HuH-7 (cell line): ENCODE measurements at regions not wholly inside any gene's neighbourhood (a gene's known extent, or its start where the extent isn't known, plus 50 kb on each side); places are given as distances from the start of the nearest gene placed in this dataset.
A peak's percentile ranks its signal among the peaks of the same experiment; 100 is the strongest.

ENCODE experiments used
- DNase-seq: peaks from one replicate; pipeline ENCODE4 v3.0.0; 2011; ENCODE audit warnings: low spot score

- no peak for DNase-seq
Measured at GRCh38 chr14:73800970-73801515, 50.6 kb upstream of the PTGR2 start.

GRCh38 chr14:73797543-73798265 lies 53.9 kb upstream of the PTGR2 start:
- DNase-seq, result no peak

- no peak for DNase-seq
Measured at GRCh38 chr14:73796893-73797542, 54.6 kb upstream of the PTGR2 start.

GRCh38 chr14:73796415-73796814 lies 55.2 kb upstream of the PTGR2 start:
- no peak for DNase-seq

GRCh38 chr14:73795974-73796373 lies 55.7 kb upstream of the PTGR2 start:
- DNase-seq, result peak; percentile 61

GRCh38 chr14:73795466-73795865 lies 56.2 kb upstream of the PTGR2 start:
- no peak for DNase-seq

- no peak for DNase-seq
Measured at GRCh38 chr14:73794146-73794545, 57.5 kb upstream of the PTGR2 start.

GRCh38 chr14:73792481-73792880 lies 59.1 kb upstream of the PTGR2 start:
- DNase-seq, result no peak

- DNase-seq, result no peak
Measured at GRCh38 chr14:73789989-73790581, 61.5 kb upstream of the PTGR2 start.

- no peak for DNase-seq
Measured at GRCh38 chr14:73788701-73789551, 62.7 kb upstream of the PTGR2 start.

- no peak for DNase-seq
Measured at GRCh38 chr14:73788317-73788598, 63.4 kb upstream of the PTGR2 start.

GRCh38 chr14:73787486-73788316 lies 63.9 kb upstream of the PTGR2 start:
- DNase-seq, result no peak

GRCh38 chr14:73786636-73787485 lies 64.8 kb upstream of the PTGR2 start:
- no peak for DNase-seq

GRCh38 chr14:73785834-73786635 lies 65.6 kb upstream of the PTGR2 start:
- peak; percentile 79 for DNase-seq

- DNase-seq, result no peak
Measured at GRCh38 chr14:73785336-73785833, 66.2 kb upstream of the PTGR2 start.

- DNase-seq, result no peak
Measured at GRCh38 chr14:73784988-73785313, 66.7 kb upstream of the PTGR2 start.

- no peak for DNase-seq
Measured at GRCh38 chr14:73784181-73784987, 67.2 kb upstream of the PTGR2 start.

GRCh38 chr14:73783107-73783727 lies 68.4 kb upstream of the PTGR2 start:
- DNase-seq, result peak; percentile 56
